ENCODE measurements at regions not wholly inside any gene's neighbourhood (a gene's known extent, or its start where the extent isn't known, plus 50 kb on each side); places are given as distances from the start of the nearest gene placed in this dataset.

DNA sequence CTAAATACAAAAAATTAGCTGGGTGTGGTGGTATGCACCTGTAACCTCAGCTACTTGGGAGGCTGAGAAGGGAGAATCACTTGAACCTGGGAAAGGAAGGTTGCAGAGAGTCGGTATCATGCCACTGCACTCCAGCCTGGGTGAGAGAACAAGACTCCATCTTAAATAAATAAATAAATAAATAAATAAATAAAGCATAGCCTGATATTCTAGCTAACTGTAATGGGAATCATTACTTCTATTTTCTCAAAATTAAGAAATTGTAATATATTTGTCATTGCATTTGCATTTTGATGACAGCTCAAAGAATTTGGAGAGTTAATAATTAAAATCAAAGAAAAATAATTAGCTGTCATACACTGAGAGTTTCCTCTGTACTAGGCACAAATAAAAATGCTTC, 561.1 kb downstream of the EFNB2 start:
- no peak for TF ChIP-seq TAF1 (IDR thresholded peaks at IDR 0.05; ENCODE audit: borderline replicate concordance, low read depth, low read length)
- FAIRE-seq (no peak), DNase-seq (ENCODE audit: insufficient read length) (no peak)

DNA sequence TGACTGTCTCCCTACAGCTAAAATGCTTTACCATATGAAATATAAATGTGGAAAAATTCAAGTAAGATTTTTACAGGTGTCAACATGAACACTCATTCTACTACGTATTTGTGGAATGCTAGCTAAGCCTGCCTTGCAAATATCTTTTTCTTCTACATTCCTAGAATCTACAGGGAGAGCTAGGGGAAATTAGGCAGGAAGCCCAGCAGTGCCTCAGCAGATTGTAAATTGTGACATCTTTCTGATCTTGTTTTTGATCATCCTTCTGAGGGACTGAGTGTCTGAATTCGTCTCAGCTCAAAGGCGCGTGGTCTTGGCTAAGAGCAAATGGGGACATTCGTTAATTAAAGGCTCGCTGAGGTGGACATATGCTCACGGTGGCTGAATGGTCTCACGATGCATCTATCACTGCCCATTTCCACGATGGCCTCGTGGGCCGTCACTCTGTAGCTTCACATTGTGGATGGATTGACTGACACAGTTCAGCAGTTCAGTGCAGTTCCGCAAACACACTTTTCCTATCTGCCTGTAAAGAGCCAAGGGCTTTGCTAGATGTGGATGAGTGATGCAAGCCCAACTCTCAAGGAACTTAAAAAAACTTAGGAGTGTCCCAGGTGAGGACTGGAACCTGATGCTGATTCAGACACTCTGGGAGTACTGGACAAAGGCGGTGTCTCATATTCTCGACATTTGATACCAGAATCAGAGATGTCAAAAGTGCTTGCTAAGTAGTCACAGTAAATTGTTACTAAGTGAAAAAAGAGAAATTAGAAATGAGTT, 562.5 kb downstream of the EFNB2 start:
- DNase-seq (ENCODE audit: insufficient read length) (no peak), FAIRE-seq (no peak)
- no peak for TF ChIP-seq POLR2A (IDR thresholded peaks at IDR 0.05; ENCODE audit: low read depth, low read length)
- TF ChIP-seq TAF1 (IDR thresholded peaks at IDR 0.05; ENCODE audit: borderline replicate concordance, low read depth, low read length) = no peak
- no peak for TF ChIP-seq POLR2AphosphoS5 (IDR thresholded peaks at IDR 0.05; ENCODE audit: low read depth, low read length)

DNA sequence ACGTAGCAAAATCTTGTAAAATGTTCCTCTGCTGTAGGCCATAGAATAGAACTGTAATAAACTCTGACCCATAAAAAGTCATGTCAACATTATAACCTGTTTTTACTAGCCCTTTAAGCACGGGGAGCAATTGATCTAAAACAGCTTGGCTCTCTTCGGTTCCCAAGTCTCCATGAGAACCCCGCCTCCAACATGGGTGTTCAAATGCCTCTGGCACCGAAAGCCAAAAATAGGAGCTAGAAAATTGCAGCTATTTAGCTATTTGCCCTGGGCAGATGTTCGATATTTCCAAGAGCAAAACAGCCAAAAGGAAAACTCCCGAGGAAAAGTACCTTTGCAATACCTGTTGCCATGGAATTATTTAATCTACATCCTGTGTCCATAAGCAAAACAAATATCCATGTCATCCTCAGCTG, 563.1 kb downstream of the EFNB2 start:
- DNase-seq (ENCODE audit: insufficient read length) = no peak
- FAIRE-seq = no peak
- TF ChIP-seq TAF1 (IDR thresholded peaks at IDR 0.05; ENCODE audit: borderline replicate concordance, low read depth, low read length) = no peak
- TF ChIP-seq POLR2AphosphoS5 (IDR thresholded peaks at IDR 0.05; ENCODE audit: low read depth, low read length) = no peak
- no peak for TF ChIP-seq POLR2A (IDR thresholded peaks at IDR 0.05; ENCODE audit: low read depth, low read length)

- no peak for DNase-seq (ENCODE audit: insufficient read length)
- TF ChIP-seq POLR2AphosphoS5 (IDR thresholded peaks at IDR 0.05; ENCODE audit: low read depth, low read length) (no peak), POLR2A (IDR thresholded peaks at IDR 0.05; ENCODE audit: low read depth, low read length) (no peak), TAF1 (IDR thresholded peaks at IDR 0.05; ENCODE audit: borderline replicate concordance, low read depth, low read length) (no peak)
- FAIRE-seq = no peak
Observed at GRCh38 chr13:105971738-105972137, 563.7 kb downstream of the EFNB2 start.

GRCh38 chr13:105971312-105971711, 564.1 kb downstream of the EFNB2 start:
- TF ChIP-seq POLR2AphosphoS5 (IDR thresholded peaks at IDR 0.05; ENCODE audit: low read depth, low read length) (no peak), TAF1 (IDR thresholded peaks at IDR 0.05; ENCODE audit: borderline replicate concordance, low read depth, low read length) (no peak), POLR2A (IDR thresholded peaks at IDR 0.05; ENCODE audit: low read depth, low read length) (no peak)
- no peak for DNase-seq (ENCODE audit: insufficient read length)
- FAIRE-seq = no peak

DNA sequence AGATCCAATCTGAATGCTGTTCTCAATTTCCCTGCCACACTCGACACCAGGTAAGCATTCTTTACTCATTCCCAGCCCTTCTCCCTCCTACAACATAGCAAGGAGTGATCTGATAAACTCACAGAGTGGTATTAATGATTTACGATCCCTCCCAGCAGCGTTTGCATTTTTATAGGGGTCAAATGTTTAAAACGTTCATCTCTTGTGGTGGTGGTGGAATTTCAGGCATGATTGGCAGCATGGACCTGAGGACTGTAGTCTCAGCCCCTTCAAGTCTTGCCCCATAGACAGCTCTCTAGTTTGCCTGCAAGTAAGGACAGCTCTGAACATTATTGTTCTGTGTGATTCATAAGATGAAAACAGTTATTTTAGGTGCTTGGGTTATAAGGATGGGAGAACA, 565.7 kb downstream of the EFNB2 start:
- no peak for TF ChIP-seq POLR2A (IDR thresholded peaks at IDR 0.05; ENCODE audit: low read depth, low read length)
- TF ChIP-seq TAF1 (IDR thresholded peaks at IDR 0.05; ENCODE audit: borderline replicate concordance, low read depth, low read length) = no peak
- TF ChIP-seq POLR2AphosphoS5 (IDR thresholded peaks at IDR 0.05; ENCODE audit: low read depth, low read length) = no peak
- no peak for FAIRE-seq
- DNase-seq (ENCODE audit: insufficient read length) = no peak

- TF ChIP-seq POLR2A (IDR thresholded peaks at IDR 0.05; ENCODE audit: low read depth, low read length) (no peak), POLR2AphosphoS5 (IDR thresholded peaks at IDR 0.05; ENCODE audit: low read depth, low read length) (no peak), TAF1 (IDR thresholded peaks at IDR 0.05; ENCODE audit: borderline replicate concordance, low read depth, low read length) (no peak)
- DNase-seq (ENCODE audit: insufficient read length) (no peak), FAIRE-seq (no peak)
Observed at GRCh38 chr13:105965910-105966309, 569.6 kb downstream of the EFNB2 start.

GRCh38 chr13:105962080-105962479, 573.4 kb downstream of the EFNB2 start:
- FAIRE-seq = no peak
- no peak for TF ChIP-seq POLR2A (IDR thresholded peaks at IDR 0.05; ENCODE audit: low read depth, low read length)
- TF ChIP-seq POLR2AphosphoS5 (IDR thresholded peaks at IDR 0.05; ENCODE audit: low read depth, low read length) = no peak
- no peak for TF ChIP-seq TAF1 (IDR thresholded peaks at IDR 0.05; ENCODE audit: borderline replicate concordance, low read depth, low read length)
- DNase-seq (ENCODE audit: insufficient read length) = no peak

GRCh38 chr13:105961438-105961837, 574.0 kb downstream of the EFNB2 start:
- no peak for DNase-seq (ENCODE audit: insufficient read length)
- TF ChIP-seq POLR2AphosphoS5 (IDR thresholded peaks at IDR 0.05; ENCODE audit: low read depth, low read length) (no peak), POLR2A (IDR thresholded peaks at IDR 0.05; ENCODE audit: low read depth, low read length) (no peak), TAF1 (IDR thresholded peaks at IDR 0.05; ENCODE audit: borderline replicate concordance, low read depth, low read length) (no peak)
- FAIRE-seq = no peak

GRCh38 chr13:105960326-105960725, 575.1 kb downstream of the EFNB2 start:
- FAIRE-seq (no peak), DNase-seq (ENCODE audit: insufficient read length) (no peak)
- TF ChIP-seq TAF1 (IDR thresholded peaks at IDR 0.05; ENCODE audit: borderline replicate concordance, low read depth, low read length) (no peak), POLR2AphosphoS5 (IDR thresholded peaks at IDR 0.05; ENCODE audit: low read depth, low read length) (no peak), POLR2A (IDR thresholded peaks at IDR 0.05; ENCODE audit: low read depth, low read length) (no peak)

DNA sequence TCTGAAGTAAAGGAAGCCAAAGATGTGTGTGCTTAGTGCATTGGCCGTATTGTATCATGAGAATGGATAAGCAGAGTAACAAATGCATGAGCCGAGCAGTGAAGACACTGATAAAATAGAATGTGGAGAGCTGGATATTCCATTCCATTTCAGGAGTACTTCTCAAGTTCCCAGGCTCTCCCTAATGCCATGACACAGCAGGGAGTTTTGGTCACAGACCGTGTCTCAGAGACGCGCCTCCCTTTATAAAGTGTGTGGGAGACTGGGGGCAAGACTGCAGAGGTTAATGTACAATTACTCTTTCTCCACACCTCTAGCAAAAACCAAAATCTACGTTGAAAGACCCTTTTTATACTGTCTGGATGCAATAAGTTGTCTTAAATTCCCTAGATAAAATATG, 575.6 kb downstream of the EFNB2 start:
- no peak for FAIRE-seq
- DNase-seq (ENCODE audit: insufficient read length) = no peak

DNA sequence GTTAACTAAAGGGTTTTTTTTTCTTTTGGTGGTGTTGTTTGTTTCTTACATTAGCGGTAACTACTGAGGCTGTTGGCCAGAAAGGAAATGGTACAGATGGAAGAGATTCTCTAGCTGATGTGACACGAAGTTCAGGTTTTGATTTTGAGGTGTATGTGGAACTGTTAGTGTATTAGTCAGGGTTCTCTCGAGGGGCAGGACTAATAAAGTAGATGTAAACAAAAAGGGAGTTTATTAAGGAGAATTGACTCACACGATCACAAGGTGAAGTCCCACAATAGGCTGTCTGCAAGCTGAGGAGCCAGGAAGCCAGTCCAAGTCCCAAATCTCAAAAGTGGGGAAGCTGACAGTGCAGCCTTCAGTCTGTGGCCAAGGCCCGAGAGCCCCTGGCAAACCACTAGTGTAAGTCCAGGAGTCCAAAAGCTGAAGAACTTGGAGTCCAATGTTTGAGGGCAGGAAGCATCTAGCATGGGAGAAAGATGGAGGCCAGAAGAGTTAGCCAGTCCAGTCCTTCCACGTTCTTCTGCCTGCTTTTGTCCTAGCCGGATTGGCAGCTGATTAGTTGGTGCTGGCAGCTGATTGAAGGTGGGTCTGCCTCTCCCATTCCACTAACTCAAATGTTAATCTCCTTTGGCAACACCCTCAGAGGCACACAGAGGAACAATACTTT, 577.6 kb downstream of the EFNB2 start:
- no peak for FAIRE-seq

More for the DNA sequence above, 575.6 kb downstream of the EFNB2 start:
- TF ChIP-seq POLR2AphosphoS5 (IDR thresholded peaks at IDR 0.05; ENCODE audit: low read depth, low read length) (no peak), POLR2A (IDR thresholded peaks at IDR 0.05; ENCODE audit: low read depth, low read length) (no peak)

More for the DNA sequence above, 577.6 kb downstream of the EFNB2 start:
- DNase-seq (ENCODE audit: insufficient read length) = no peak
- TF ChIP-seq POLR2A (IDR thresholded peaks at IDR 0.05; ENCODE audit: low read depth, low read length) (no peak), POLR2AphosphoS5 (IDR thresholded peaks at IDR 0.05; ENCODE audit: low read depth, low read length) (no peak), TAF1 (IDR thresholded peaks at IDR 0.05; ENCODE audit: borderline replicate concordance, low read depth, low read length) (no peak)

Measured in GM12892 (cell line).